Common myeloid progenitor, CD34-positive (primary cell): ENCODE measurements at regions not wholly inside any gene's neighbourhood (a gene's known extent, or its start where the extent isn't known, plus 50 kb on each side); places are given as distances from the start of the nearest gene placed in this dataset.
A peak's percentile ranks its signal among the peaks of the same experiment; 100 is the strongest.

Experiments
- CTCF ChIA-PET: fragments of 350-600 bp; sonication (Branson Sonifier 250); formaldehyde crosslinking; loops from one replicate; lab custom pipeline; 2021; ENCODE audit warnings: antibody characterized with exemption; lab: Charles Lee
- POLR2A ChIA-PET: fragments of 350-600 bp; sonication (Branson Sonifier 250); formaldehyde crosslinking; loops from one replicate; lab custom pipeline; 2021; ENCODE audit warnings: antibody characterized with exemption; lab: Charles Lee
- DNase-seq, 3 donors: peaks; one replicate each; pipeline versions ENCODE4 v3.0.0 to v3.0.0-alpha.2; 2013
- H3K27ac ChIP-seq, 2 experiments: 1 replicate in 1 of 2; 2 replicates in 1 of 2; pipeline ENCODE4 v1.7.0; 2013; ENCODE audit warnings: inconsistent platforms in 2 of 2, low read length in 2 of 2, mild to moderate bottlenecking in 2 of 2, low read depth in 1 of 2, moderate library complexity in 1 of 2; ENCODE audit not compliant: severe bottlenecking in 2 of 2, insufficient read depth in 1 of 2, poor library complexity in 1 of 2
- H3K27me3 ChIP-seq, 5 experiments: replicated peaks in 2 of 5; 1 replicate in 3 of 5; 2 replicates in 2 of 5; pipeline versions ENCODE4 v1.6.1 to v1.7.0; 2013; ENCODE audit warnings: low read length in 4 of 5, mild to moderate bottlenecking in 2 of 5, moderate library complexity in 2 of 5, inconsistent platforms in 1 of 5; ENCODE audit not compliant: insufficient read depth in 5 of 5, control insufficient read depth in 4 of 5
- H3K36me3 ChIP-seq, 4 experiments: 1 replicate in 2 of 4; 2 replicates in 2 of 4; pipeline versions ENCODE4 v1.6.1 to v1.7.0; 2013; ENCODE audit warnings: low read length in 3 of 4, control low read depth in 1 of 4, mild to moderate bottlenecking in 1 of 4; ENCODE audit not compliant: control insufficient read depth in 4 of 4, insufficient read depth in 4 of 4
- H3K4me1 ChIP-seq, 4 experiments: 1 replicate in 3 of 4; 2 replicates in 1 of 4; pipeline versions ENCODE4 v1.6.1 to v1.7.1; 2013; ENCODE audit warnings: low read length in 3 of 4, mild to moderate bottlenecking in 3 of 4, control low read depth in 1 of 4, inconsistent platforms in 1 of 4, moderate library complexity in 1 of 4; ENCODE audit not compliant: control insufficient read depth in 4 of 4, insufficient read depth in 4 of 4; ENCODE audit errors: control extremely low read depth in 1 of 4
- H3K4me3 ChIP-seq, 7 experiments: 1 replicate in 4 of 7; 2 replicates in 3 of 7; pipeline versions ENCODE4 v1.5.1 to v1.7.0; 2013; ENCODE audit warnings: mild to moderate bottlenecking in 7 of 7, low read length in 6 of 7, moderate library complexity in 6 of 7, inconsistent platforms in 2 of 7, low read depth in 2 of 7, control low read depth in 1 of 7; ENCODE audit not compliant: insufficient read depth in 4 of 7, control insufficient read depth in 1 of 7; ENCODE audit errors: extremely low read depth in 1 of 7
- H3K9me3 ChIP-seq, 5 experiments: 1 replicate in 4 of 5; 2 replicates in 1 of 5; pipeline versions ENCODE4 v1.6.1 to v1.7.1; 2013; ENCODE audit warnings: low read length in 4 of 5, mild to moderate bottlenecking in 2 of 5, inconsistent platforms in 1 of 5, low read depth in 1 of 5, moderate library complexity in 1 of 5; ENCODE audit not compliant: control insufficient read depth in 4 of 5, insufficient read depth in 2 of 5; ENCODE audit errors: control extremely low read depth in 1 of 5
- WGBS: methylation state at CpG from one replicate; pipeline ENCODE4 v1.1.5; 2013; ENCODE audit not compliant: insufficient coverage; 5-methylcytosine and 5-hydroxymethylcytosine counted together

GRCh38 chr6:24009319-24009718 lies 116.7 kb upstream of the NRSN1 start:
- ChIA-PET POLR2A (no interaction called here), CTCF (no interaction called here)
- Histone ChIP-seq H3K9me3 (peaks cover 0 to 3% (median 0%) of the 10 kb centered on the region in 5 experiments), H3K27me3 (no peaks in the 10 kb centered on the region), H3K4me1 (no peaks in the 10 kb centered on the region), H3K36me3 (no peaks in the 10 kb centered on the region), H3K27ac (no peak overlapping the region), H3K4me3 (no peak overlapping the region)
- WGBS: 100% methylated on average over 3 of the region's 4 CpGs
- DNase-seq: no peak

GRCh38 chr6:24010133-24010532 lies 115.9 kb upstream of the NRSN1 start:
- POLR2A ChIA-PET: no interaction called here
- Histone ChIP-seq H3K4me3 (no peak overlapping the region), H3K27me3 (no peaks in the 10 kb centered on the region), H3K36me3 (no peaks in the 10 kb centered on the region), H3K9me3 (peaks cover 0 to 3% (median 0%) of the 10 kb centered on the region in 5 experiments), H3K27ac (no peak overlapping the region), H3K4me1 (no peaks in the 10 kb centered on the region)
- CTCF ChIA-PET: no interaction called here
- DNase-seq: peak in 2 of 3 donors; percentile 1 to 2
- WGBS: no CpG with 5 or more reads among the region's 3 CpGs

DNA sequence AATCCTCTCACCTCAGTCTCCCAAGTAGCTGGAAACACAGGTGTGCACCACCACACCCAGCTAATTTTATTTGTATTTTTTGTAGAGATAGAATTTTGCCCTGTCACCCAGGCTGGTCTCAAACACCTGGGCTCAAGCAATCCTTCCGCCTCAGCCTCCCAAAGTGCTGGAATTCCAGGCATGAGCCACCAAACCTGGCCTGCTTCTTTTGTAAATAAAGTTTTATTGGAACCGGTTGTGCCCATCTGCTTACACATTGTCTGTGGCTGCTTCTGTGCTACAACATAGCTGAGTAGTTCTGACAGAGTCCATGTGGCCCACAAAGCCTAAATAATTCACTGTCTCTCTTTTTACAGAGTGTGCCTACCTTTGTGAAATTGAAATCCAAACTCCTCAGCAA lies 109.7 kb upstream of the NRSN1 start:
- no peaks in the 10 kb centered on the region for H3K4me1 ChIP-seq
- ChIA-PET POLR2A (no interaction called here), CTCF (interaction anchor here (1.1 kb wide), 1 partner anchor 10 kb away, joined by 4 read pairs; no protein-coding TSS in a partner anchor)
- no peak for DNase-seq
- no peak overlapping the region for H3K27ac ChIP-seq
- H3K4me3 ChIP-seq: no peak overlapping the region
- no peaks in the 10 kb centered on the region for H3K36me3 ChIP-seq
- 78% methylated on average over 2 of the region's 2 CpGs for WGBS
- peaks cover 0 to 3% (median 0%) of the 10 kb centered on the region in 5 experiments for H3K9me3 ChIP-seq
- no peaks in the 10 kb centered on the region for H3K27me3 ChIP-seq

- no peaks in the 10 kb centered on the region for H3K4me1 ChIP-seq
- ChIA-PET POLR2A (no interaction called here), CTCF (interaction anchor here (1.0 to 1.1 kb wide), 2 partner anchors 10 to 14 kb away, joined by 3 to 4 read pairs; no protein-coding TSS in a partner anchor)
- H3K9me3 ChIP-seq: peaks cover 0 to 3% (median 0%) of the 10 kb centered on the region in 5 experiments
- H3K36me3 ChIP-seq: no peaks in the 10 kb centered on the region
- H3K4me3 ChIP-seq: no peak overlapping the region
- no peak for DNase-seq
- H3K27me3 ChIP-seq: no peaks in the 10 kb centered on the region
- H3K27ac ChIP-seq: no peak overlapping the region
- WGBS: 100% methylated on average over 2 of the region's 4 CpGs
Observed at GRCh38 chr6:24016857-24017256, 109.2 kb upstream of the NRSN1 start.

GRCh38 chr6:24019393-24019792 lies 106.6 kb upstream of the NRSN1 start:
- H3K4me1 ChIP-seq: no peaks in the 10 kb centered on the region
- ChIA-PET POLR2A (no interaction called here), CTCF (no interaction called here)
- no peaks in the 10 kb centered on the region for H3K36me3 ChIP-seq
- H3K4me3 ChIP-seq: no peak overlapping the region
- H3K27me3 ChIP-seq: no peaks in the 10 kb centered on the region
- no peak for DNase-seq
- H3K27ac ChIP-seq: no peak overlapping the region
- H3K9me3 ChIP-seq: no peaks in the 10 kb centered on the region

- POLR2A ChIA-PET: no interaction called here
- Histone ChIP-seq H3K9me3 (no peaks in the 10 kb centered on the region), H3K27me3 (no peaks in the 10 kb centered on the region), H3K27ac (no peak overlapping the region), H3K36me3 (no peaks in the 10 kb centered on the region), H3K4me1 (no peaks in the 10 kb centered on the region), H3K4me3 (no peak overlapping the region)
- no peak for DNase-seq
- WGBS: 94% methylated on average over 2 of the region's 5 CpGs
- CTCF ChIA-PET: interaction anchor here (0.6 kb wide), 1 partner anchor 1634 kb away, joined by 3 read pairs; no protein-coding TSS in a partner anchor
Observed at GRCh38 chr6:24019830-24020229, 106.2 kb upstream of the NRSN1 start.

GRCh38 chr6:24026050-24026449 lies 100.0 kb upstream of the NRSN1 start:
- POLR2A ChIA-PET: no interaction called here

More at GRCh38 chr6:24026050-24026449, 100.0 kb upstream of the NRSN1 start:
- no peak overlapping the region for H3K27ac ChIP-seq
- H3K36me3 ChIP-seq: no peaks in the 10 kb centered on the region
- no peaks in the 10 kb centered on the region for H3K4me1 ChIP-seq
- CTCF ChIA-PET: no interaction called here
- peaks cover 0 to 6% (median 2%) of the 10 kb centered on the region in 5 experiments for H3K9me3 ChIP-seq
- no peak overlapping the region for H3K4me3 ChIP-seq
- no peaks in the 10 kb centered on the region for H3K27me3 ChIP-seq
- no peak for DNase-seq
- no CpG with 5 or more reads among the region's 1 CpG for WGBS
